HG03521 (cell line): ENCODE measurements at regions not wholly inside any gene's neighbourhood (a gene's known extent, or its start where the extent isn't known, plus 50 kb on each side); places are given as distances from the start of the nearest gene placed in this dataset.

Source experiments
- ATAC-seq: cut with Tn5 transposase; IDR thresholded peaks from one replicate; pipeline ENCODE4 v1.9.1; 2021; ENCODE audit warnings: mild to moderate bottlenecking, moderate library complexity; ENCODE audit not compliant: unreplicated experiment

GRCh38 chr13:104796581-104796980 is 1730.4 kb upstream of the SLC10A2 start:
- ATAC-seq = no peak

- no peak for ATAC-seq
Measured at GRCh38 chr13:104785952-104786351, 1719.7 kb upstream of the SLC10A2 start.

- ATAC-seq = no peak
Measured at GRCh38 chr13:104784891-104785290, 1718.7 kb upstream of the SLC10A2 start.

- no peak for ATAC-seq
Measured at GRCh38 chr13:104782741-104783140, 1716.5 kb upstream of the SLC10A2 start.

GRCh38 chr13:104779311-104779993 is 1713.2 kb upstream of the SLC10A2 start:
- no peak for ATAC-seq

GRCh38 chr13:104773775-104774174 is 1707.6 kb upstream of the SLC10A2 start:
- ATAC-seq = no peak

GRCh38 chr13:104769545-104769944 is 1703.3 kb upstream of the SLC10A2 start:
- ATAC-seq = no peak

- no peak for ATAC-seq
Measured at GRCh38 chr13:104766319-104766718, 1700.1 kb upstream of the SLC10A2 start.

GRCh38 chr13:104764600-104764999 is 1698.4 kb upstream of the SLC10A2 start:
- no peak for ATAC-seq

GRCh38 chr13:104759069-104759468 is 1692.9 kb upstream of the SLC10A2 start:
- ATAC-seq = no peak

- ATAC-seq = no peak
Measured at GRCh38 chr13:104757712-104758111, 1691.5 kb upstream of the SLC10A2 start.

- no peak for ATAC-seq
Measured at GRCh38 chr13:104750377-104750776, 1684.2 kb upstream of the SLC10A2 start.

- no peak for ATAC-seq
Measured at GRCh38 chr13:104740641-104741222, 1674.5 kb upstream of the SLC10A2 start.

GRCh38 chr13:104737713-104738112 is 1671.5 kb upstream of the SLC10A2 start:
- no peak for ATAC-seq

- ATAC-seq = no peak
Measured at GRCh38 chr13:104733427-104733826, 1667.2 kb upstream of the SLC10A2 start.

- ATAC-seq = no peak
Measured at GRCh38 chr13:104715111-104715510, 1648.9 kb upstream of the SLC10A2 start.

GRCh38 chr13:104705031-104705750 is 1639.0 kb upstream of the SLC10A2 start:
- ATAC-seq = no peak

GRCh38 chr13:104701591-104701990 is 1635.4 kb upstream of the SLC10A2 start:
- no peak for ATAC-seq

- no peak for ATAC-seq
Measured at GRCh38 chr13:104694397-104694796, 1628.2 kb upstream of the SLC10A2 start.

- no peak for ATAC-seq
Measured at GRCh38 chr13:104693126-104693525, 1626.9 kb upstream of the SLC10A2 start.

GRCh38 chr13:104691767-104692467 is 1625.7 kb upstream of the SLC10A2 start:
- ATAC-seq = no peak

GRCh38 chr13:104686484-104686883 is 1620.3 kb upstream of the SLC10A2 start:
- ATAC-seq = no peak
